ENCODE measurements at regions not wholly inside any gene's neighbourhood (a gene's known extent, or its start where the extent isn't known, plus 50 kb on each side); places are given as distances from the start of the nearest gene placed in this dataset.

- no peaks in the 10 kb centered on the region for H3K9me3 ChIP-seq (ENCODE audit: control insufficient read depth, insufficient read depth, low read length)
- H3K4me2 ChIP-seq (ENCODE audit: low read length), result no peak overlapping the region
- TF ChIP-seq EZH2phosphoT487 (IDR thresholded peaks at IDR 0.05; ENCODE audit: borderline replicate concordance, low read length) (no peak), CTCF (IDR thresholded peaks at IDR 0.05; ENCODE audit: low read depth, low read length, poor library complexity, severe bottlenecking) (no peak)
- H3K4me3 ChIP-seq (ENCODE audit: low read length), result no peak overlapping the region
- H3K9me2 ChIP-seq (replicated peaks; ENCODE audit: control insufficient read depth, low read length), result no peaks in the 10 kb centered on the region
- H3K27ac ChIP-seq (ENCODE audit: low read depth, low read length), result no peak overlapping the region
- H3K4me1 ChIP-seq (ENCODE audit: control insufficient read depth, low read length), result no peaks in the 10 kb centered on the region
- no peaks in the 10 kb centered on the region for H4K20me1 ChIP-seq (ENCODE audit: control insufficient read depth, insufficient read depth, low read depth, low read length)
- H3K27me3 ChIP-seq (ENCODE audit: control insufficient read depth, low read length), result no peaks in the 10 kb centered on the region
- H3K36me3 ChIP-seq (ENCODE audit: control insufficient read depth, low read length), result no peaks in the 10 kb centered on the region
- H3K79me2 ChIP-seq (ENCODE audit: control insufficient read depth, low read length), result no peaks in the 10 kb centered on the region
- no peaks in the 10 kb centered on the region for H3F3A ChIP-seq (ENCODE audit: control insufficient read depth, insufficient read depth)
These were observed 149.2 kb upstream of the LRIG3 start for GRCh38 chr12:59069516-59069915.

GRCh38 chr12:59068436-59068835 lies 148.1 kb upstream of the LRIG3 start:
- Histone ChIP-seq H3K27me3 (ENCODE audit: control insufficient read depth, low read length) (no peaks in the 10 kb centered on the region), H3F3A (ENCODE audit: control insufficient read depth, insufficient read depth) (no peaks in the 10 kb centered on the region), H3K9me3 (ENCODE audit: control insufficient read depth, insufficient read depth, low read length) (no peaks in the 10 kb centered on the region), H3K36me3 (ENCODE audit: control insufficient read depth, low read length) (no peaks in the 10 kb centered on the region), H3K27ac (ENCODE audit: low read depth, low read length) (no peak overlapping the region), H3K9me2 (replicated peaks; ENCODE audit: control insufficient read depth, low read length) (no peaks in the 10 kb centered on the region), H4K20me1 (ENCODE audit: control insufficient read depth, insufficient read depth, low read depth, low read length) (no peaks in the 10 kb centered on the region), H3K4me2 (ENCODE audit: low read length) (no peak overlapping the region), H3K4me1 (ENCODE audit: control insufficient read depth, low read length) (no peaks in the 10 kb centered on the region), H3K4me3 (ENCODE audit: low read length) (no peak overlapping the region), H3K79me2 (ENCODE audit: control insufficient read depth, low read length) (no peaks in the 10 kb centered on the region)
- no peak for TF ChIP-seq EZH2phosphoT487 (IDR thresholded peaks at IDR 0.05; ENCODE audit: borderline replicate concordance, low read length)

GRCh38 chr12:59067083-59067482 lies 146.8 kb upstream of the LRIG3 start:
- Histone ChIP-seq H4K20me1 (ENCODE audit: control insufficient read depth, insufficient read depth, low read depth, low read length) (no peaks in the 10 kb centered on the region), H3K4me2 (ENCODE audit: low read length) (no peak overlapping the region), H3K9me2 (replicated peaks; ENCODE audit: control insufficient read depth, low read length) (no peaks in the 10 kb centered on the region), H3K79me2 (ENCODE audit: control insufficient read depth, low read length) (no peaks in the 10 kb centered on the region), H3K9me3 (ENCODE audit: control insufficient read depth, insufficient read depth, low read length) (no peaks in the 10 kb centered on the region), H3F3A (ENCODE audit: control insufficient read depth, insufficient read depth) (no peaks in the 10 kb centered on the region), H3K27me3 (ENCODE audit: control insufficient read depth, low read length) (no peaks in the 10 kb centered on the region), H3K4me1 (ENCODE audit: control insufficient read depth, low read length) (no peaks in the 10 kb centered on the region), H3K36me3 (ENCODE audit: control insufficient read depth, low read length) (no peaks in the 10 kb centered on the region), H3K27ac (ENCODE audit: low read depth, low read length) (no peak overlapping the region), H3K4me3 (ENCODE audit: low read length) (no peak overlapping the region)
- TF ChIP-seq EZH2phosphoT487 (IDR thresholded peaks at IDR 0.05; ENCODE audit: borderline replicate concordance, low read length) (no peak), CTCF (IDR thresholded peaks at IDR 0.05; ENCODE audit: low read depth, low read length, poor library complexity, severe bottlenecking) (no peak)

GRCh38 chr12:59066445-59066844 lies 146.1 kb upstream of the LRIG3 start:
- Histone ChIP-seq H3K9me2 (replicated peaks; ENCODE audit: control insufficient read depth, low read length) (no peaks in the 10 kb centered on the region), H3K4me1 (ENCODE audit: control insufficient read depth, low read length) (no peaks in the 10 kb centered on the region), H3F3A (ENCODE audit: control insufficient read depth, insufficient read depth) (no peaks in the 10 kb centered on the region), H3K79me2 (ENCODE audit: control insufficient read depth, low read length) (no peaks in the 10 kb centered on the region), H3K4me3 (ENCODE audit: low read length) (no peak overlapping the region), H4K20me1 (ENCODE audit: control insufficient read depth, insufficient read depth, low read depth, low read length) (no peaks in the 10 kb centered on the region), H3K4me2 (ENCODE audit: low read length) (no peak overlapping the region), H3K27me3 (ENCODE audit: control insufficient read depth, low read length) (no peaks in the 10 kb centered on the region), H3K9me3 (ENCODE audit: control insufficient read depth, insufficient read depth, low read length) (no peaks in the 10 kb centered on the region), H3K27ac (ENCODE audit: low read depth, low read length) (no peak overlapping the region), H3K36me3 (ENCODE audit: control insufficient read depth, low read length) (no peaks in the 10 kb centered on the region)
- no peak for TF ChIP-seq CTCF (IDR thresholded peaks at IDR 0.05; ENCODE audit: low read depth, low read length, poor library complexity, severe bottlenecking)
- no peak for TF ChIP-seq EZH2phosphoT487 (IDR thresholded peaks at IDR 0.05; ENCODE audit: borderline replicate concordance, low read length)
